ENCODE measurements at regions not wholly inside any gene's neighbourhood (a gene's known extent, or its start where the extent isn't known, plus 50 kb on each side); places are given as distances from the start of the nearest gene placed in this dataset.

GRCh38 chr6:81643156-81643555, 109.3 kb downstream of the TENT5A start:
- TF ChIP-seq, protein P1, sequence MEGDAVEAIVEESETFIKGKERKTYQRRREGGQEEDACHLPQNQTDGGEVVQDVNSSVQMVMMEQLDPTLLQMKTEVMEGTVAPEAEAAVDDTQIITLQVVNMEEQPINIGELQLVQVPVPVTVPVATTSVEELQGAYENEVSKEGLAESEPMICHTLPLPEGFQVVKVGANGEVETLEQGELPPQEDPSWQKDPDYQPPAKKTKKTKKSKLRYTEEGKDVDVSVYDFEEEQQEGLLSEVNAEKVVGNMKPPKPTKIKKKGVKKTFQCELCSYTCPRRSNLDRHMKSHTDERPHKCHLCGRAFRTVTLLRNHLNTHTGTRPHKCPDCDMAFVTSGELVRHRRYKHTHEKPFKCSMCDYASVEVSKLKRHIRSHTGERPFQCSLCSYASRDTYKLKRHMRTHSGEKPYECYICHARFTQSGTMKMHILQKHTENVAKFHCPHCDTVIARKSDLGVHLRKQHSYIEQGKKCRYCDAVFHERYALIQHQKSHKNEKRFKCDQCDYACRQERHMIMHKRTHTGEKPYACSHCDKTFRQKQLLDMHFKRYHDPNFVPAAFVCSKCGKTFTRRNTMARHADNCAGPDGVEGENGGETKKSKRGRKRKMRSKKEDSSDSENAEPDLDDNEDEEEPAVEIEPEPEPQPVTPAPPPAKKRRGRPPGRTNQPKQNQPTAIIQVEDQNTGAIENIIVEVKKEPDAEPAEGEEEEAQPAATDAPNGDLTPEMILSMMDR (conservative IDR thresholded peaks at IDR 0.05), result no peak
- TF ChIP-seq ZFX (IDR thresholded peaks at IDR 0.05), result no peak
- H3K27ac ChIP-seq, result no peak overlapping the region

DNA sequence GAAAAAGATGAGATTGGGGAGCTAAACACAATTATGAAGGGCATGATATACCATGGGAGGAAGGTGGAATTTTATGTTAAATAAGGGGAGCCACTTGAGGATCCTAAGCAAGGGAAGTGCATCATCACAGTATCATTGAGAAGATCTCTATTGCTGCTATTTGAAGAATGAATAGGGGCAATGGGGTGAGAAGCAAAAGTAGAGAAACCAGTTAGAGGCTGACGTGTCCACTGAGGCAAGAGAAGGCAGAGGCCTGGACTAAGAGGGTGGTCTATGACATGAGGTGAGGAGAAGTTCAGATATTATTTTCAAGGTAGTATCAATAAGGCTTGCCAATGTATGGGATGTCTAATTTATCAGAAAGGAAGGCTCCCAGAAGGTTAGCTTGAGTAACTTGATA, 111.6 kb downstream of the TENT5A start:
- TF ChIP-seq, protein P1 (conservative IDR thresholded peaks at IDR 0.05), result no peak
- no peak for TF ChIP-seq ZFX (IDR thresholded peaks at IDR 0.05)
- no peak overlapping the region for H3K27ac ChIP-seq

- H3K27ac ChIP-seq, result no peak overlapping the region
- no peak for TF ChIP-seq ZFX (IDR thresholded peaks at IDR 0.05)
- TF ChIP-seq, protein P1 (conservative IDR thresholded peaks at IDR 0.05), result no peak
Observed at GRCh38 chr6:81640126-81640525, 112.4 kb downstream of the TENT5A start.

GRCh38 chr6:81638366-81638765, 114.1 kb downstream of the TENT5A start:
- no peak overlapping the region for H3K27ac ChIP-seq
- TF ChIP-seq ZFX (IDR thresholded peaks at IDR 0.05), result no peak
- TF ChIP-seq, protein P1 (conservative IDR thresholded peaks at IDR 0.05), result no peak

- H3K27ac ChIP-seq, result no peak overlapping the region
- TF ChIP-seq, protein P1 (conservative IDR thresholded peaks at IDR 0.05), result no peak
- TF ChIP-seq ZFX (IDR thresholded peaks at IDR 0.05), result no peak
Observed at GRCh38 chr6:81636930-81637568, 115.4 kb downstream of the TENT5A start.

GRCh38 chr6:81634155-81634880, 118.2 kb downstream of the TENT5A start:
- H3K27ac ChIP-seq, result no peak overlapping the region
- TF ChIP-seq ZFX (IDR thresholded peaks at IDR 0.05), result no peak
- TF ChIP-seq, protein P1 (conservative IDR thresholded peaks at IDR 0.05), result no peak

DNA sequence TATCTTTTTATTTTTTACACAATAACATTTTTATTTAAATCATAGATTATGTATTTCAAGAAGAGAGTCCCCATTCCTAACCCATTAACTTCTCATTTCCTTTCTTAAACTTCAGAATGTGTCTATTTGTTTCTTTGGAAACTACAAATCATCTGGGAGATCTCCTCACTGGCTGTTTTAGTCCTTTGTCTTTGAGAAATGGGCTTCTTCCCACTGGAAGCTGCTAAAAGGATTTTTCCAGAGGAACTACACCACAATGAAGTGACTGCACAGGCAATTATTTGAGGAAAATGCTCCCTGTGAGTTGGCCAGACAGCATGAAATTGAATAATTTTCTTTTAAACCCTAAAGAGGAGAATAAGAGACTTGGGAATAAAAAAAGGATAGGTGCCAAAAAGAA, 119.1 kb downstream of the TENT5A start:
- no peak overlapping the region for H3K27ac ChIP-seq
- TF ChIP-seq ZFX (IDR thresholded peaks at IDR 0.05), result no peak
- TF ChIP-seq, protein P1 (conservative IDR thresholded peaks at IDR 0.05), result no peak
